COR-L47 (cell line): ENCODE measurements at regions not wholly inside any gene's neighbourhood (a gene's known extent, or its start where the extent isn't known, plus 50 kb on each side); places are given as distances from the start of the nearest gene placed in this dataset.
"Not testable (repeated sequence)": the region's sequence is repeated elsewhere in the genome, so short reads cannot be mapped to it uniquely, and the experiment has no call there.

ENCODE experiments used
- DNase-seq: peaks from one replicate; lab custom pipeline; 2025; lab: John Stamatoyannopoulos, UW

DNA sequence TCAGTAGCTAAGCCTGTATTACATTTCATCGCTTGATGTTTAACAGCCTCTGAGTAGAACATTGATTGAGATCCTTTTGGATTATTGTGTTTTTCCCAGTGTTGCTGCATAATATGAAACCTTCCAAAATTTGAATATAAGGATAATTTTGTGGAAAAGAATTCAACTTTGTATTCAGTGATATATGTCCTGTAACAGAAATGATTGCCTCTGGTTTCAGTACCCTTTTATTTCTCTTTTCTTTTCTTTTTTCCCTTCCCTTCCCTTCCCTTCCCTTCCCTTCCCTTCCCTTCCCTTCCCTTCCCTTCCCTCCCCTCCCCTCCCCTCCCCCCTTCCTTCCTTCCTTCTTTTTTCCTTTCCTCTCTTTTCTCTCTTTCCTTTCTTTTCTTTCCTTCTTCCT lies 74.6 kb downstream of the UTRN start:
- no peak for DNase-seq

DNA sequence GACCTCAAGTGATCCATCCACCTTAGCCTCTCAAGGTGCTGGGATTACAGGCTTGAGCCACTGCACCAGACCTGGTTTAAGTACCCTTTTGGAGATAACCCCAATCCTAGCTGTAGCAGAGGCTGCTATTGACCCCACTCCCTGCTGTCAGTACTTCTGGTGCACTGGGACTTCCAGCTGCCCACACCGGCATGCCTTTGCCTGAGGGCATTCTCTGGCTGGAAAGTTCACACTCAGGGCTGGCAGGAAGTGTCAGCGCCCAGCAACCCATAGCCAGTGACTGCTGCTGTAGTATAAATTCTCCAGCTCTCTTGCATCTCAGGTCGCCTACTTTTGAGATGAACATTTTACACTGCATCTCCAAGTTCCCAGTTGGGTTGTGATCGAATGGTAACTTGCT lies 75.3 kb downstream of the UTRN start:
- no peak for DNase-seq

DNA sequence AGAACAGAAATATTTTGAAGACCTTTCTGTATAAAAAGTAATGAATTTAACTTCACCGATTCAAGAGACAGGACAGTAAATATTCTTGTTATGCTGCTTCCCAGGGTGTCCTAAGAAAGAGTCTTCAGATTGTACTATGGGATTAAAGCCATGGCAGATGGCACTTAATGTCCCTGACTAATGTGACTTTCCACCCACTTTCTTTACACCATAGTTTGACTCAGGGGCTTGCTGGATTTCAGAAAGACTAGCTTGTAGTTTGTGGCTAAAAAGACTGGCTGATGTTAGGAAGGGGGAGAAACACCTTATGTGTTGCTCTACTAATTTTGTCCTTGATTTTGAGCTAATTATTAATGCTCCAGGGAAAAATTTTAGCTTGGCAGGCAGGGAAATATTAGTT lies 75.9 kb downstream of the UTRN start:
- no peak for DNase-seq

DNA sequence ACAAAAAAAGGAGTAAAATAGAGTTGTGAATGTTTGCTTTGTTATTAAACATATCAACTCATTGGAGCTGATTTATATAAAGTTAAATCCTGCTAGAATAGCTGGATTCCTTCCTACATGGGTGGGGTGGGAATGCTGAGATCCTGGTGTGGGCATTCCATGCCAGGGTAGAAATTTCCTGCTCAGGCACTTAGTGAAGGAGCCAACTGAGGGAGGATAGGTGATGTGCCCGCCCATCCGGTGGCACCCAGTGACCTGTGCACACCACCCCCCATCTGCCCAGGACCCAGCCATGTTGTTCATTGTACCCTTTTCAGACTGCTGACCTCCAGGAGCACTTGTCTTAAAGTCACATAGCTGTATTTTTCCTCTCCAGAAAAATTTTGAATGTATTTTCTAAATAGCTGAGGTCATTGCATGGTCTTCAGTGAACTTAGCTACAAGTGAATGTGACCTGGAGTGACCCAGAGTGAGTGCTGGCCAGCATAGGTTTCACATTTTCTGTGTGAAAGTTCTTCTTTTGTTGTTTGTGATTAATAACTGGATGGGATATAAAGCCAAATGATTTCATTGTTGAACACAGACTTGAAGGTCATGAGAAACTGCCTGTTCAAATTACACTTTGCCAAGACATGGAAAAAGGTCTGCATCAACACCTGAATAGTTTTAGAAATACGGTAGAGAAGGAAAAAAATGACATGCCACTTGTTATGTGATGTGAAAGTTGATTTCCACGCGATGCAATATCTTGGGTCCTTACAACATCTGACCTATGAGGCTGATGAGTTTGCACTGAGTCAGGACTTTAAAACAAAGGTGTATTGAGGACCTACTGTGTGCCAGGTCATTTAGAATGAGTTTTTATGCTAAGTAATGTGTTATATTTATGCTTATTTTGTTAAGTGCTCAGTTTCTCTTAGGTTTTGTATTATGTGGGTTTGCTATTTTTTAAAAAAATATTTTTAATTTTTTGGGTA lies 77.2 kb downstream of the UTRN start:
- DNase-seq = no peak

DNA sequence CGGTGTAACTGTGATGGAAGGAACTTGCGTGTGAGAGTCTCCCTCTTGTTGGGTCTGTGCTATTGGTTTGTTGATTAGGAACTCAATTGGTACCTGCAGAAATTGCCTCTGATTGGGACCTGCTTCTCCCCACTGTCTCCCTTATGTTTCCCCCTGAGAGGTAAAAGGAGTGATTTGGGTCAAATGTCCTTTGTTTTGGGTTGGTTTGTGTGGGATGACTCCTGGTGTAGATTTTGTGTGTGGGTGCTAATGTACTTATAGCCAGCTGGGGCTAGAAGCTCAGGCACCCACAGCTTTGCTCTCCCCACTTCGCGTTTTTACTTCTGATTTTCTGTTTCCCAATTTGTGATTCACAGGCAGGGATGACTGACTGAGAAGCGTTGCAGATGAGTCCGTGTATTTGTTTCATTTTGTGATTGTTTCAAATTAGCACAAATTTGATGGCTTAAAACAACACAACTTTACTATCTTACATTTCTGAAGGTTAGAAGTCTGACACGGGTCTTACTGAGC lies 79.1 kb downstream of the UTRN start:
- DNase-seq = no peak

DNA sequence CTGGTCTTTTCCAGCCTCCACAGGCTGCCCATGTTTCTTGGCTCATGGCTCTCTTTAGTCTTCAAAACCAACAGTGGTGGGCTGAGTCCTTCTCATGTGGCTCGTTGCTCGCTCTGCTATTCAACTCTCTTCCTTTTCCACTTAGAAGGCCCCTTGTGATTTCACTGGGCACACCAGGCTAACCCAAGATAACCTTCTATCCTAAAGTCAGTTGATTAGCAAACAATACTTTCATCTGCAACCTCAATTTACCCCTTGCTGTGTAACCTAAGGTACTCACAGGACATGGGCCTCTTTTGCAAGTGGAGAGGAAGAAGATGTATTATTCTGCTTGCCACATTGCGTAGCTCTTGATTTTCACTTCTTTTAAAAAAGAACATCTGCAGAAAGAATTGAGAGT lies 79.6 kb downstream of the UTRN start:
- no peak for DNase-seq

DNA sequence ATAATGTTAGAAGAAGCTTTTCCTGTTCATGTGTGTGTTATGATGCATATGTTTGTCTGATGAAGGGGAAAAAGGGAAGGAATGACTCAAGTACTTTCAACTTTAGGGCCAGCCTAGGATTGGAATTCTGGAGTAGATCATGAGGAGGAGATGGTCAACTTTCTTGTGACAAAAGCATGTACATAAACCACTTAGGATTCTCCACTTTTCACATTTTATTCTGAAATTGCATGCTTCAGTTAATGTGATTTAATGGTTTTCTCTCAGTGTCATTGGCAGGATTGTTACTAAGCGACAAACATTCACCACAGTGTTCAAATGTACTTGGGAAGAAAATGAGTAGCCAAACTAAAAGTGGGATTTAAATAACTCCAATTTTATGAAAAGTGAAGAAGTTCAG lies 80.1 kb downstream of the UTRN start:
- DNase-seq = no peak

DNA sequence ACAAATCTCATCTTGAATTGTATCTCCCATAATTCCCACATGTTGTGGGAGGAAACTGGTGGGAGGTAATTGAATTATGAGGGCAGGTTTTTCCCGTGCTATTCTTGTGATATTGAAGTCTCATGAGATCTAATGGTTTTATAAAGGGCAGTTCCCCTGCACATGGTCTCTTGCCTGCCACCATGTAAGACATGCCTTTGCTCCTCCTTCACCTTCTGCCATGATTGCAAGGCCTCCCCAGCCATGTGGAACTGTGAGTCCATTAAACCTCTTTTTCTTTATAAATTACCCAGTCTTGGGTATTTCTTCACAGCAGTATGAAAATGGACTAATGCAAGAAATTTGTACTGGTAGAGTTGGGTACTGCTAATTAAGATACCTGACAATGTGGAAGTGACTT lies 84.6 kb downstream of the UTRN start:
- DNase-seq = not testable (repeated sequence)

DNA sequence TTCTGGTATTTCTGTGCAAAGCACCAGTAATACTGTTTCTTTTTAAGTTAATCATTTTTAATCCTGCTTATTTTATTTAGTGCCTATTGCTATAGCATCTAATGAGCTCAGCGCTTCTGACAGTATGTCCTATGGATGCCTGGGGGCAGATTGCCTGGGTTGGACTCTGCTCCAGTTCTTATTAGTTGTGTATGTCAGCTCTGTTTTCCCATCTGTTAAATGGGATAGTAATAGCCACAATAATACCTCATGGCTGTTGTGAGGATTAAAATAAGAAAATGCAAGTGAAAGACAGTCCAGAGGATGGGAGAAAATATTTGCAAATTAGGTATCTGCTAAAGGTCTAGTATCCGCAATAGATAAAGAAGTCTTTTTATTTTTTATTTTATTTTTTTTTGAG lies 87.0 kb downstream of the UTRN start:
- no peak for DNase-seq

DNA sequence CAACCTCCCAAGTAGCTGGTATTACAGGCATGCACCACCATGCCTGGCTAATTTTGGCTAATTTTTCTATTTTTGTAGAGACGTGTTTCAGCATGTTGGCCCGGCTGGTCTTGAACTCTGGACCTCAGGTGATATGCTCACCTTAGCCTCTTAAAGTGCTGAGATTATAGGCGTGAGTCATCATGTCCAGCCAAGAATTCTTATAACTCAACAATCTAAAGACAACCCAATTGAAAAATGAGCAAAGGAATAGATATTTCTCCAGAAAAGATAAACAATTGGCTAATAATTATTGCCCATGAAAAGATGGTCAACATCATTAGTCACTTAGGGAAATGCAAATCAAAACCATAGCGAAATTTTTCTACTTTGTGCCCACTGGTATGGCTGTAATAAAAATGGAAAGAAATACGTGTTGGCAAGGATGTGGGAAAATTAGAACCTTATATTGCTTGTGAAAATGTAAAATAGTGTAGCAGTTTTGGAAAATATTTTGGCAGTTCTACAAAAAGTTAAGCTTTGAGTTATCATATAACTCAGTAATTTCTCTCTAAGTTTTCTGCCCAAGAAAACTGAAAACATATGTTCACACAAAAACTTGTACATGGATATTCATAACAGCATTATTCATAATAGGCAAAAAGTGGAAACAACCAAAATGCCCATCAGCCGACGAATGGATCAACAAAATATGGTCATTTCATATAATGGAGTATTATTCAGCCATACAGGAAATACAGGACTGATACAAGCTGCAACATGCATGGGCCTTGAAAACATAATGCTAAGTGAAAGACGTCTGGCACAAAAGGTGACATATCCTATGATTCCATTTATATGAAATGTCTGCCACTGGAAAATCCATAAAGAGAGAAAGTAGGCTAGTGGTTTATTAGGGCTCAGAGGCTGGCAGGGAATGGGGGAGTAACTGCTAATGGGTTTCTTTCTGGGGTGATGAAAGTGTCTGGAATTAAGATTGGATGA lies 87.8 kb downstream of the UTRN start:
- DNase-seq = no peak

DNA sequence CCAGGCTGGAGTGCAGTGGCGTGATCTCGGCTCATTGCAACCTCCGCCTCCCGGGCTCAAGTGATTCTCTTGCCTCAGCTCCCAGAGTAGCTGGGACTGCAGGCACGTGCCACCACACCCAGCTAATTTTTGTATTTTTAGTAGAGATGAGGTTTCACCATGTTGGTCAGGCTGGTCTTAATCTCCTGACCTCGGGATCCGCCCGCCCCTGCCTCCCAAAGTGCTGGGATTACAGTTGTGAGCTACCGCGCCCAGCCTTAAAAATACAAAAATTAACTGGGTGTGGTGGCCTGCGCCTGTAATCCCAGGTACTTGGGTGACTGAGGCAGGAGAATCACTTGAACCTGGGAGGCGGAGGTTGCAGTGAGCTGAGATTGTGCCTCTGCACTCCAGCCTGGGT lies 89.4 kb downstream of the UTRN start:
- DNase-seq = not testable (repeated sequence)

DNA sequence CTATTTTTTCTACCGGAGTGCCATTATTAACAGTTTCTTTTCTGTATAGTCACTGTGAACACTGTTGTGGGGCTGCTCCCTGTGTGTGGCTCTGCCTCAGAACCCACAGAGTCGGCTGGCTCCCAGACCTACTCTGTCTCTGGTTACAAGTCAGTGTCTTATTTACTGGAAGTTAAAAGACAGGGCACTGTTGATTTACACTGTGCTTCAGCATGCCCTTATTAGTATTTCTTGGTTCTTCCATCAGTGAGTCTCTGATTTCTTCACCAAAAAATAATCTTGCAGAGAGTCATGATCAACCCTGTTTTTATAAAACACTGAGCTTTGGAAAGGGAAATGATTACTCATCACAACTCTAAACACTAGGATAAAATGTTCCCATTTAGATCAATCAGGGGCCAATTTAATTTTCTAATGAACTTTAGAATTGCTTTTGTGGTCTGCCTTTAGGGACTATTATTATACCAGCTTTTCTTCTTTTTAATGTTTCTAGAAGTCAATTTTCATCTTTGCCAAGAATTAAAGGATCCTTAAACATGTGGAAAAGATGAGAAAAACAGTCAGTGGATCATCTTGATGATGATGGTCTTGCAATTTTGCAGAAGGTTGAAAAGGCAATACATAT lies 92.6 kb downstream of the UTRN start:
- DNase-seq = no peak

DNA sequence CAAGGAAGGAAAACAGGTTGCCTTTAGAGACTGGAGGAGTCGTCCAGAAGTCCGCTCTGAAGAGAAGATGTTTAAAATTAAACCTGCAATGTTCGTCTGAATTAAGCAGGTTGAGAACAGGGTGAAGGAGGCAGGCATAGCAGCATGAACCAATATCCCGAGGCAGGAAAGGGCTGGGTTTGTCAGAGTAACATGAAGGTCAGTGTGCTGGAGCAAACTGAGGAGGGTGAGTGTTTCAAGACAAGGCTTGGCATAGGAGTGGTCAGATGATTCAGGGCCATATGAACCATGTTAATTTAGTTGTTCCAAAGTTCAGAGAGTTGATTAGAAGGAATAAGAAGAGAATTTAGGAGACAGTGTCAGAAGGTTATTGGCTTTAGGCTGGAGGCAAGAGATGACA lies 93.3 kb downstream of the UTRN start:
- DNase-seq = no peak

DNA sequence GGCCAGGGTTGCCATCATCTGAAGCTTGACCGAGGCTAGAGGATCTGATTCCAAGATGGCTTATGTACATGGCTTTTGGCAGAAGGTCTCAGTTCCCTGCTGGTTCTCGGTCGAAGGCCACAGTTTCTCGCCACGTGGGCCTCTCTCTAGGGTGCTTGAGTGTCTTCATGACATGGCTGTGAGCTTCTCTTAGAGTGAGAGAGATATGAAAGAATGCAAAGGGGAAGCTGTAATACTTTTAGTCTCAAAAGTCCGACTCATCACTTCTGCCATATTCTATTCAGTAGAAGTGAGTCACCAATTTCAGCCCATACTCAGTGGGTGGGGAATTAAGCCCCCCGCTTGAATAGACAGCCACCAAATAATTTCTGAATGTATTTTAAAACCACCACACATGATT lies 94.2 kb downstream of the UTRN start:
- DNase-seq = no peak

DNA sequence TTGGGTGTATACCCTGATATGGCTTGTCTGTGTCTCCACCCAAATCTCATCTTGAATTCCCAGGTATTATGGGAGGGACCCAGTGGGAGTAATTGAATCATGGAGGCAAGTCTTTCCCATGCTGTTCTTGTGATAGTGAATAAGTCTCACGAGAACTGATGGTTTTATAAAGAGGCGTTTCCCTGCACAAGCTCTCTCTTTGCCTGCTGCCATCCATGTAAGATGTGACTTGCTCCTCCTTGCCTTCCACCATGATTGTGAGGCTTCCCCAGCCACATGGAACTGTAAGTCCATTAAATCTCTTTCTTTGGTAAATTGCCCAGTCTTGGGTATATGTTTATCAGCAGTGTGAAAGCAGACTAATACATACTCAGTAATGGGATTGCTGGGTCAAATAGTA lies 96.4 kb downstream of the UTRN start:
- DNase-seq = not testable (repeated sequence)

DNA sequence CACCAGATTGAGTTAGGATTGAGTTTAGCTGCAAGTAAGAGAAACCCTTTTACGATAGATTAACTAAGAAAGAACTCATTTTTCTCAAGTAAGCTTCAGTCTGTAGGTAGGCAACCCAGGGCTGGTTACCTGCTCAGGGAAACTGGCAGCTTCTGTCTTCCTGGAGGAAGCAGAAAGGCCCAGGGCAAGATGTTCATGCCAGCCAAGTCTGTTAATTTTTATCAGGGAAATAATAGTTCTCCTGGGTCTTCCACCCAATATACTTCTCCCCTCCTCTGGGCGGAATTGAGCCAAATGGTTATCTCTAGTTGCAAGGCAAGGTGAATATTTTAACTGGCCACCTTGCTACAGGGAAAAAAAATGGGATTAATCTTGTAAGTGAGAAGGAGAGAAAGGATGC lies 98.2 kb downstream of the UTRN start:
- DNase-seq = no peak

DNA sequence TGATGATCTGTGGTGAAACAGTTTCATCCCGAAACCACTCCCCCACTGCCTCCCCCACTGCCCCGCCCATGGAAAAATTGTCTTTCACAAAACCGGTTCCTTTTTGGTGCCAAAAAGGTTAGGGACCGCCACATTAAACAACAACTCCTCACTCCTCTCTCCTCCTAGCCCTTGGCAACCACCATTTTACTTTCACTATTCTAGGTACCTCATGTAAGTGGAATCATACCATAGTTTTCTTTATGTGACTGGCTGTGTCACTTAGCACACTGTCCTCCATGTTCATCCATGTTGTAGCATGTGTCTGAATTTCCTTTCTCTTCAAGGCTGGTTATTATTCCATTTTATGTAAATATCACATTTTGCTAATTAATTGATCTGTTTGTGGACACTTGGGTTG lies 99.3 kb downstream of the UTRN start:
- DNase-seq = no peak

DNA sequence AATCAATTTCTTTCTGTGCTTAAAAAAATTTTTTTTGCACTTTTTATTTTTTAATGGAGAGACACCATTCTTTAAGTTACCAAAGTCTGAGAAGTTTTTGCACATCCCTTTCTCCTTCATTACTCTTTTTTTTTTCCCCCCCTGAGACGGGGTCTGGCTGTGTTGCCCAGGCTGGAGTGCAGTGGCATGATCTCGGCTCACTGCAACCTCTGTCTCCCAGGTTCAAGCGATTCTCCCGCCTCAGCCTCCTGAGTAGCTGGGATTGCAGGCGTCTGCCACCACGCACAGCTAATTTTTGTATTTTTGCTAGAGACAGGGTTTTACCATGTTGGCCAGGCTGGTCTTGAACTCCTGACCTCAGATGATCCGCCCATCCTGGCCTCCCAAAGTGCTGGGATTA lies 104.3 kb downstream of the UTRN start:
- not testable (repeated sequence) for DNase-seq

DNA sequence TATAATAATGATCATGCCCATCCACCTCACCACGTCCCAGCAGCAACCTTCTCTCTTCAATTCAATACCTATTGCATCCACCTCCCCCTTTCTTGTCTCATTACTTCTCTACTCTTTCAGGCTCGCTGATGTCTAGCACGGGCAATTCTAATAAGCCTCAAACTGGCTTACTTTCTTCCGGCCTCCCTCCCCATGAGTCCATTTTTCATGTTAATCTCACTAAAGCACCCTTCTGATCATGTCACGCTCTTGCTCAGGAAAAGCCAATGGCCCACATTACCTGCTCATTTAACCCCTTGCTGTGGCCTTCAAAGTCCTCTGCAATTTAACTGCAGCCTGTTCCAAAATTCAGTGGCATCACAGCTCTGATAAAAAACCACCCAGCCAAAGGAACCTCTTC lies 105.1 kb downstream of the UTRN start:
- DNase-seq = no peak

DNA sequence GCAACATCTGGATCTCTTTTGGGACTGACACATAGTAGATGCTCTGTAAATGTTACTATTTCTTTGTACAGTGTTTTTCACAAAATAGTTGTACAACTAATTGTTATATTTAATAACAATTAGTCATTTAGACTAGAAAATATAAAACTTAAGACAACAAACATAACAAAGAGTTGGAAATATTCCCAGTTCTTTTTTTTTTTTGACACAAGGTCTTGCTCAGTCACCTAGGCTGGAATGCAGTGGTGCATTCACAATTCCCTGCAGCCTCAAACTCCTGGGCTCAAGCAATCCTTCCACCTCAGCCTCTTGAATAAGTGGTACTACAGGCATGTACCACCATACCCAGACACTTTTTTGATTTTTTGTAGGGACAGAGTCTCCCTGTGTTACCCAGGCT lies 105.8 kb downstream of the UTRN start:
- DNase-seq = no peak

DNA sequence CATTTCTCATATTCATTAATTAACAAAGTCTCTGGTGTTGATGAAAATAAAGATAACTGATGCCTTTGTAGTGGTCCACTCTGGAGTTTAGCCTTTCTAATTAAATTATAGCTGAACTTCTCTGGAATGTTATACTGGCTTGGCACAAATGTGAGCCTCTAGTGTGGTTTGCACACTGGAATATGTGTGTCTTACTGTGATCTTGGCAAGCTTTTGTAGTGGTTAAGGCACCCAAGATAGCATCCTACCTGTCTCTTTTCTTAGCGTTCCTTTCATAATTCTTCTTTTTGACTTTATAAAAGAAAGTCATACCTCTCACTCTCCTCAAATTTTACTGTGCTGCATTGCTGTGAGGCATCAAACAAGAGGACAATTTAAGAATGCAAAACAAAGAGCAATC lies 107.4 kb downstream of the UTRN start:
- DNase-seq = no peak

DNA sequence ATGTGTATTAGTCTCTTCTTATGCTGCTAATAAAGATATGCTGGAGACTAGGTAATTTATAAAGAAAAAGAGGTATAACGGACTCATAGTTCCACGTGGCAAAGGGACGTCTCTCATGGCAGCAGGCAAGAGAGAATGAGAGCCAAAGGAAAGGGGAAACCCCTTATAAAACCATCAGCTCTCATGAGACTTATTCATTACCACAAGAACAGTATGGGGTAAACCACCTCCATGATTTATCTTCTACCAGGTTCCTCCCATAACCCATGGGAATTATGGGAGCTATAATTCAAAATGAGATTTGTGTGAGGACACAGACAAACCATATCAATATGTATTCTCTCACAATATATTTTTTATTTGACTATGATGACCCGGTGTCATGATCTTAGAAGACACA lies 109.1 kb downstream of the UTRN start:
- DNase-seq = no peak
